ENCODE measurements at regions not wholly inside any gene's neighbourhood (a gene's known extent, or its start where the extent isn't known, plus 50 kb on each side); places are given as distances from the start of the nearest gene placed in this dataset.

GRCh38 chr2:64212346-64212745, 68.1 kb upstream of the PELI1 start:
- TF ChIP-seq CTCF (IDR thresholded peaks at IDR 0.05) (no peak), EP300 (IDR thresholded peaks at IDR 0.05) (no peak), POLR2AphosphoS5 (IDR thresholded peaks at IDR 0.05) (no peak)

Data from gastroesophageal sphincter (tissue), 3 donors.